Loucy (cell line): ENCODE measurements at regions not wholly inside any gene's neighbourhood (a gene's known extent, or its start where the extent isn't known, plus 50 kb on each side); places are given as distances from the start of the nearest gene placed in this dataset.

ENCODE experiments used
- CTCF ChIP-seq: fragments of 200-600 bp; sonication (generic); conservative IDR thresholded peaks from 2 replicates; pipeline ENCODE4 v1.5.1; 2014; ENCODE audit warnings: mild to moderate bottlenecking, antibody characterized with exemption, low read length
- EZH2phosphoT487 ChIP-seq: fragments of 200-600 bp; IDR thresholded peaks from 2 replicates; pipeline ENCODE4 v1.6.1; 2018; ENCODE audit warnings: antibody characterized with exemption, mild to moderate bottlenecking, moderate library complexity, borderline replicate concordance

DNA sequence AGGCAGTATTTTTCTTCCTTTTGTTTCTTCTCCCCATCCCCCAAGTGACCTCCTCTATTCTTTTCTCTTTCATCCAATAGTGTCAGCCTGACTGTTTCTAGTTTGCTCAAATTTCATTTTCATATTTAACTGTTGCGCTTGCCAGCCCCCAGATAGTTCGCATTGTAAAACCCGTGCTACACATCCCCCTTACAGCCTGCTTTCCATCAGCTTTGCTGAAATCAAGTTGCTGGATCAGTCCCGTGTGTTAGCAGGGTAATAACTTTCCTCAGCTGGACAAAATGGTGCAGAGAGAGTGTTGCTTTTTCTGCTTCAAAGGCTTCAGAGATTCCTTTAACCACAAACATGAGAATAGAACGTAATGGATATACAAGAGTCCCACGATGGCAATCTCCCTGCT is 180.6 kb upstream of the NPVF start:
- TF ChIP-seq CTCF (no peak), EZH2phosphoT487 (no peak)
